HG03432 (cell line): ENCODE measurements at regions not wholly inside any gene's neighbourhood (a gene's known extent, or its start where the extent isn't known, plus 50 kb on each side); places are given as distances from the start of the nearest gene placed in this dataset.

Experiments used
- ATAC-seq: cut with Tn5 transposase; IDR thresholded peaks from one replicate; pipeline ENCODE4 v1.9.1; 2021; ENCODE audit warnings: mild to moderate bottlenecking, moderate library complexity; ENCODE audit not compliant: unreplicated experiment

DNA sequence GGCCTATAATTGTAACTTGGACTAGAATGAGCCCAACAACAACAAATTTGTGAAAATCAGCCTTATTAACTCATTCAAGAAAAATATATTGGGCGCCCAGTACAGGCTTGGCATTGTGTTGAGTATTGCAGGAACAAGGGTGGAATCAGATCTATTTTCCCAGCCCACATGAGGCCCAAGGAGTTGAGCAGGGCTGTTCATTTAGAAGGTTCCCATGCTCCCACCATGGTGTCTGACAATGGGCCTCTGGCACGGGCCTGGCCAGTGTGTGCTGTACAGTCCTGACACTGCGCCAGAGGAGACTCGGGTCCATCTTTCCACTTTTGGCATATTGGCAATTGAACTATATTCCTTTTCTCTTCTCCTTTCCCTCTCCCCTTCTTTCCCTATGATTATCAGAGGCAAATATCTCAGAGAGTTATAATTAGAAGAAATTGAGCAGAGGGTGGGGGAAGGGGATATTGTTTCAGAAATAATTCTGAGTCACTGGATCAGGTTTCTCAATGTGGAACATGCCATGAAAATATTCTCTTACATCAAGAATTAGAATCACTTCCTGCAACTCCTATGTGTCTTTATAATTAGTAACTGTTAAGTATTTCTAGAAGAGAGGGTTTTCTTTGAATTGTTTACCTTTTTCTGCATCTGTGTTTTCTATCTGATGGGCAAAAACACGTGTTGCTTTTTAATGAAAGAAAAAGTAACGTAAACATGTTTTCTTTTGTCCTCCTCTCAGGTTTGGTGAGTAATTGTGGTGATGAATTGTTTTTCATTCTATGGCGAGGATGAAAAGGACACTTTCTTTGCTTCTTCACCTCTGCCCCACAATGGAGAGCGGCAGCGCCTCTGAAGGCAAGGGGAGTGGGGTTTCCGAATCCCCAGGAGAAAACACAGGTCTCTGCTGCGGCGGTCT, 209.4 kb downstream of the FOXA2 start:
- no peak for ATAC-seq

DNA sequence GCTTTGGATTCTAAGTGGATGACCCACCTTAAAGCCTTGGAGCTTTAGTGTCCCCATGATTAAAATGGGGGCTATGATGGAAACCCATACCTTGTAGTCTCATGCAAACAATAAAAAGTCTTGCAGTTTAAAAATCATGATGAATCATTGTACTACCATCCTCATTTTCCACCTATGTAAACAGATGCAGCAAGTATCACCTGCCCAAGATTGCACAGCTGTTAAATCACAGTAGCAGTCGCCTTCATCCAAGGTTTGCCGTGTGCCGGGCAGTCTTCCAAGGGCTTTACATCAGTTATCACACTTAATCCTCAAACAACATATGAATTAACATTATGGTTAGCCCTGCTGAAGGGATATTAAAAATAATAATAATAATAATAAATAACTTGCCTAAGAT, 210.3 kb downstream of the FOXA2 start:
- ATAC-seq, result no peak

DNA sequence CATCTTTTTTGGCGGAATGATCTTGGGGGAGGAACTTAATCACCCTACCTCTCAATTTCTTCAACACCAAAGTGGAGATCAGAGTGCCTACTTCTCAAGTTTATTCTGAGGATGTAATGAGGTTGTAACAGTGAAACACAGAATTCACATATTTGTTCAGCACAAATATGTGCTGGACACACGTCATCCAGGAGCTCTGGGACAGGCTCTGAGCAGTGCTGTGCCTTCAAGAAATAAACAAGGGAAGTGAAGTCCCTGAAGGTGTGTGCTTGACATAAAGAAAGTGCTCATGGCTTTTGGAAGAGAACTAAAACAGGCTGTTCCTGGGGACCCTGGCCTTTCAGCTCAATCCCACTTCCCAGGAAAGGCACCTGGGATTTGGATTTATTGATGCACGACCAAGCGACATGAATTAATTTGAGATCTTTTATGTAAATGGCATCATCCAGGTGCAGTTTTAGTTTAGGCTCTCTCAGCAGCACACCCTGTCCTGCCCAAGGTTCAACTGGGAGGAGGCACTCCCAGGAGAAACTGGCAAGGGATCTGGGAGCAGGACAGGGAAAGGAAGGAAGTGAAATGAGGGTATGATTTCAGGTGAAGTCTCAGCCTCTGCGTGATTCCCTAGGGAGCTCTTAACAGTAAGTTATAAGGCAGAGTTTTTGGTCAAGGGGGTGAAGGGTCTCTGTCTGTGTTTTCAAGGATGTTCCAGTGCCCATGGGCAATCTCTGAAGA, 211.0 kb downstream of the FOXA2 start:
- no peak for ATAC-seq

DNA sequence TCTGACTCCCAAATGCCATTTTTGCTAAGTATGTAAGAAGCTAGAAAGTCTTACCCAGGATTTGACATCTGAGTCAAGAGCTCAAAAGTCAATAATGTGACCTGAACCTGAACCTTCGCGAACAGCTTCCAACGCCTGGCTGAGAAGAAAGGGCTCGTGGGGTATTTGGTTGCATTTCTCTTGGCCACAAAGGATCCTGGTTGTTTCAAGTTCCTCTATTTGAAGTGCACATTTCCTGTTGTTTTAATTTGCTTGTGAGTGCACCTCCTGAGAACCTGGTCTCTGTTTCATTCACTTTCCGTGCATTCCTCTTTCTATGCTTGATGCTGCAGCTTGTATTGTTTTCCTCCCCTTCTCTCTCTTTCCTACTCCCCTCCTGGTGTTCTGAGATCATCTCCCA, 212.5 kb downstream of the FOXA2 start:
- peak; percentile 94 for ATAC-seq

GRCh38 chr20:22370137-22370536, 214.2 kb downstream of the FOXA2 start:
- ATAC-seq, result no peak

- no peak for ATAC-seq
Observed at GRCh38 chr20:22369100-22369499, 215.3 kb downstream of the FOXA2 start.

DNA sequence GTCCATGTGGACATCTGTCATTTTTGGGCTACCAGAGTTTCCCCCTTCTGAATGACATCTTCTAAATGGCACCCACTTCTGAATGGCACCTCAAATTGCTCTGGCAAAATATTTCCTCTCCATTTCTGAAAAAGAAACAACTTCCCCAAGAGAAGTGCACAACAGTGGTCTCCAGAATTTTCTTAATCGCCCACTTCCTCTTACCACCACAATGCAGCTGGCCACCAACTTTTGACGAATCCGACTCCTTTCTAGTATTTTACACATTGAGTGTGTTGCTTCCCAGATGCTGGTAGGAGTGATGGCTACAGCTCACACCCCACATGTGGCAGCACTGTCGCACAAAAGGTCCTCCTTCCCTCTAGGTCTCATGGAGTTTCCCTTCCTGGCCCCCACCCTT, 216.1 kb downstream of the FOXA2 start:
- ATAC-seq, result no peak

- ATAC-seq, result no peak
Observed at GRCh38 chr20:22366631-22367030, 217.7 kb downstream of the FOXA2 start.

- no peak for ATAC-seq
Observed at GRCh38 chr20:22354647-22355046, 229.7 kb downstream of the FOXA2 start.

GRCh38 chr20:22353586-22353985, 230.8 kb downstream of the FOXA2 start:
- ATAC-seq, result no peak

DNA sequence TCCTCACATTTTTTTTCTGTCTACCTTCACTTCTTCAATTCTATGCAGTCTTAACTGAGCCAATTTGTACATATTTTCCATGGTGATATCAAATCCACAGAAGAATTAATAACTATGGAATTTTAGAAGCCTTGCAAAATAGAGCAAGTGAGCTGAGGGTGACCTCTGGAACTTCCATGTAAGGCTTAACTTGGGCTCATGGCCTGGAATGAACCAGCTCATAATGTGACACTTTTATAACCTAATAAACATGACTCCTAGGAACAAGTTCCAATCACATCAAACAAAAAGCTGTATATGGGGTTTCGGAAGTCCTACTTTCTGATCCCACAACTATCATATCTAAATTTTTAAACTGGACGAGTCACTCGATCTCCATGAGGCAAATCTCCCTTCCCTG, 232.4 kb downstream of the FOXA2 start:
- no peak for ATAC-seq

GRCh38 chr20:22350624-22351023, 233.7 kb downstream of the FOXA2 start:
- ATAC-seq, result no peak

- no peak for ATAC-seq
Observed at GRCh38 chr20:22348010-22348409, 236.4 kb downstream of the FOXA2 start.

DNA sequence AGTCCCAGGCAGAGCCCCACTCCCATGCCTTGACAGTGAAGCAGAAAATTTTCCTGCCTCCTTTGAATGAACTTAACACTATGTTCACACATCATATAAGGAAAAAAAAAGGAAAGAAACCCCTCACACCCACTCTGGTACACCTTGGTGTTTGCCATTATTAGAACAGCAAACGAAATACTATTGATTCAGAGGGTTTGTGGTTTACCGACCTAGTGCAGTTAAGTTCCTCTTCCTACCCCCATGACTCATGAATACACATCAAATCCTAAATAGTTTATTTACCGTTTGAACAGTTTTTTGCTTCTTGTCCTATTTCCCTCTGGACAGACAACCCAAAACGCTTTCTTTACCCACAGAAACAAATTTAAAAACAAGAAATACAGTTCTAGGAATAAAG, 237.7 kb downstream of the FOXA2 start:
- ATAC-seq, result no peak

DNA sequence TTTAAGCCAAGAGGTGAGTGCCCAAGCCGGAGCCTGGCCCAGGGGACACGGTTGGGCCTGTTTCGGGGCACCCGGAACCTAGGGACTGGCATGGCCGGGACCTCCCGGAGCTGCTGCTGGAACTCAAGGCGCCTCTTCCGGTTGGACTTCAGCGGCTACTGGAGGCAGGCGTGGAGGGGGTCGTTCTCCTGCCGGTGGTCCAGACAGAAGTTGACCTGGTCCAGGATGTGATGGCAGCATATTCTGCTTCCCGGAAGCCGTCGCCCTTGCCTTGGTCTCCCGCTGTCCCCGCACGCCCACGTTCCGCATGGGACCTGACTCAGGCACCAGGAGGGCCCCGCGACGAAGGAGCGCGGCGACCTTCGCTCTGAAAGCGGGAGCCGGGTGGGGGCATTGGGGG, 240.8 kb downstream of the FOXA2 start:
- ATAC-seq, result no peak

DNA sequence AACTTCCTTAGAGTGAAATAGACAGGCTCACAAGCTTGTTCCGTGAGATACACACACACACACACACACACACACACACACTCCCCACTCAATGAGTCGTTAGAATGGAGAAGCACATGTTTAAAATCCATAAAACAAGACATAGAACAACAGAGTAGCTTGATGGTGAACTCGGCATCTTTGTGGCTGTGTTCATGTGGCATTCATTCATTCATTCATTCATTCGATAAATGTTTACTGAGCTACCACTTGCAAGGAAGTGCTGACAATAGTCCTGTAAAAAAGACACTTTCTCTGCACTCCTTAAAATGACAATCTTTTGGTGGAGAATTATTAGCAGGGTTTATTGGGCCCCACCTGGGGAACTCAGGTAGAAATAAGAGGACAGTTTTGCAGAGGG, 242.0 kb downstream of the FOXA2 start:
- no peak for ATAC-seq

GRCh38 chr20:22341508-22341907, 242.9 kb downstream of the FOXA2 start:
- ATAC-seq, result no peak

GRCh38 chr20:22339946-22340345, 244.4 kb downstream of the FOXA2 start:
- no peak for ATAC-seq

- no peak for ATAC-seq
Observed at GRCh38 chr20:22339091-22339881, 245.1 kb downstream of the FOXA2 start.

GRCh38 chr20:22338140-22338708, 246.1 kb downstream of the FOXA2 start:
- ATAC-seq, result no peak

GRCh38 chr20:22335210-22335609, 249.2 kb downstream of the FOXA2 start:
- ATAC-seq, result no peak
